CD4-positive, alpha-beta T cell (primary cell): ENCODE measurements at regions not wholly inside any gene's neighbourhood (a gene's known extent, or its start where the extent isn't known, plus 50 kb on each side); places are given as distances from the start of the nearest gene placed in this dataset.

Experiments used
- ATAC-seq: fragments of 200-7000 bp; cut with Tn5 transposase; one replicate; pipeline ENCODE4 v1.10.0; 2022; ENCODE audit warnings: mild to moderate bottlenecking; ENCODE audit not compliant: poor library complexity
- CTCF ChIA-PET: fragments of 350-600 bp; sonication (Branson Sonifier 250); formaldehyde crosslinking; loops from one replicate; lab custom pipeline; 2021; ENCODE audit warnings: antibody characterized with exemption, inconsistent platforms; lab: Charles Lee
- POLR2A ChIA-PET: fragments of 350-600 bp; sonication (Branson Sonifier 250); formaldehyde crosslinking; loops from one replicate; lab custom pipeline; 2021; ENCODE audit warnings: antibody characterized with exemption, inconsistent platforms; lab: Charles Lee
- DNase-seq, 14 experiments: peaks; one replicate each; pipeline ENCODE4 v3.0.0-alpha.2; 2013 to 2020; ENCODE audit warnings: mixed read lengths in 2 of 14
- H3K27ac ChIP-seq, 2 donors: one replicate each; pipeline versions ENCODE4 v1.5.1 to v1.7.0; 2013; ENCODE audit warnings: low read length in 2 of 2, low read depth in 1 of 2, mild to moderate bottlenecking in 1 of 2
- H3K27me3 ChIP-seq, 2 experiments: 1 replicate in 1 of 2; 2 replicates in 1 of 2; pipeline versions ENCODE4 v1.6.1 to v1.7.0; 2013; ENCODE audit warnings: low read length in 2 of 2, control low read depth in 1 of 2, mild to moderate bottlenecking in 1 of 2, moderate library complexity in 1 of 2; ENCODE audit not compliant: insufficient read depth in 2 of 2, control insufficient read depth in 1 of 2
- H3K36me3 ChIP-seq: one replicate; pipeline ENCODE4 v1.6.1; 2013; ENCODE audit warnings: low read length, control low read depth; ENCODE audit not compliant: insufficient read depth
- H3K4me1 ChIP-seq: one replicate; pipeline ENCODE4 v1.6.1; 2013; ENCODE audit warnings: low read length, control low read depth; ENCODE audit not compliant: insufficient read depth
- H3K4me3 ChIP-seq: one replicate; pipeline ENCODE4 v1.5.1; 2013; ENCODE audit warnings: mild to moderate bottlenecking, low read length, moderate library complexity
- H3K9me3 ChIP-seq, 2 experiments: 1 replicate in 1 of 2; 2 replicates in 1 of 2; pipeline versions ENCODE4 v1.6.1 to v1.7.0; 2013; ENCODE audit warnings: low read length in 2 of 2, mild to moderate bottlenecking in 2 of 2, control low read depth in 1 of 2, moderate library complexity in 1 of 2; ENCODE audit not compliant: control insufficient read depth in 1 of 2, insufficient read depth in 1 of 2
- H3K27ac Mint-ChIP-seq: one replicate; pipeline ENCODE4 v1.8.0; 2020; ENCODE audit warnings: mixed read lengths
- H3K27me3 Mint-ChIP-seq: one replicate; pipeline ENCODE4 v1.8.0; 2021; ENCODE audit warnings: mixed read lengths
- H3K36me3 Mint-ChIP-seq: one replicate; pipeline ENCODE4 v1.8.0; 2021; ENCODE audit warnings: low read depth, mixed read lengths
- H3K4me1 Mint-ChIP-seq: one replicate; pipeline ENCODE4 v1.8.0; 2021; ENCODE audit warnings: low read depth, mixed read lengths
- H3K4me3 Mint-ChIP-seq: one replicate; pipeline ENCODE4 v1.8.0; 2020; ENCODE audit warnings: mild to moderate bottlenecking, mixed read lengths
- H3K9me3 Mint-ChIP-seq: one replicate; pipeline ENCODE4 v1.8.0; 2020; ENCODE audit warnings: mixed read lengths
- intact Hi-C, 2 experiments: fragments of 100-400 bp; cut with DNase I in 1 of 2; cut with micrococcal nuclease in 1 of 2; formaldehyde crosslinking; loops; one replicate each; pipeline versions ENCODE4 v1.15.1 to v1.9.0; 2023 to 2025; cut with DNase I, micrococcal nuclease
- TF ChIP-seq, protein P1 (sequence below): fragments of 200-600 bp; IDR thresholded peaks from one replicate; pipeline ENCODE4 v1.8.0; 2022; ENCODE audit warnings: antibody characterized with exemption, mild to moderate bottlenecking

GRCh38 chr14:46490238-46490685 lies 161.3 kb downstream of the RPL10L start:
- POLR2A ChIA-PET = no interaction called here

GRCh38 chr14:46488374-46488773 lies 163.2 kb downstream of the RPL10L start:
- no peaks in the 10 kb centered on the region for H3K27me3 Mint-ChIP-seq
- intact Hi-C loops = no loop called here
- no peaks in the 10 kb centered on the region for H3K36me3 ChIP-seq
- H3K36me3 Mint-ChIP-seq = no peaks in the 10 kb centered on the region
- no peaks in the 10 kb centered on the region for H3K4me1 Mint-ChIP-seq
- H3K4me1 ChIP-seq = no peaks in the 10 kb centered on the region
- H3K27ac ChIP-seq = no peak overlapping the region
- peaks cover 7% of the 10 kb centered on the region for H3K9me3 Mint-ChIP-seq
- POLR2A ChIA-PET = no interaction called here
- no peak overlapping the region for H3K4me3 Mint-ChIP-seq
- no peak overlapping the region for H3K4me3 ChIP-seq
- H3K9me3 ChIP-seq = no peaks in the 10 kb centered on the region
- no peak overlapping the region for H3K27ac Mint-ChIP-seq
- ATAC-seq (no peak), DNase-seq (no peak)
- CTCF ChIA-PET = no interaction called here
- TF ChIP-seq, protein P1, sequence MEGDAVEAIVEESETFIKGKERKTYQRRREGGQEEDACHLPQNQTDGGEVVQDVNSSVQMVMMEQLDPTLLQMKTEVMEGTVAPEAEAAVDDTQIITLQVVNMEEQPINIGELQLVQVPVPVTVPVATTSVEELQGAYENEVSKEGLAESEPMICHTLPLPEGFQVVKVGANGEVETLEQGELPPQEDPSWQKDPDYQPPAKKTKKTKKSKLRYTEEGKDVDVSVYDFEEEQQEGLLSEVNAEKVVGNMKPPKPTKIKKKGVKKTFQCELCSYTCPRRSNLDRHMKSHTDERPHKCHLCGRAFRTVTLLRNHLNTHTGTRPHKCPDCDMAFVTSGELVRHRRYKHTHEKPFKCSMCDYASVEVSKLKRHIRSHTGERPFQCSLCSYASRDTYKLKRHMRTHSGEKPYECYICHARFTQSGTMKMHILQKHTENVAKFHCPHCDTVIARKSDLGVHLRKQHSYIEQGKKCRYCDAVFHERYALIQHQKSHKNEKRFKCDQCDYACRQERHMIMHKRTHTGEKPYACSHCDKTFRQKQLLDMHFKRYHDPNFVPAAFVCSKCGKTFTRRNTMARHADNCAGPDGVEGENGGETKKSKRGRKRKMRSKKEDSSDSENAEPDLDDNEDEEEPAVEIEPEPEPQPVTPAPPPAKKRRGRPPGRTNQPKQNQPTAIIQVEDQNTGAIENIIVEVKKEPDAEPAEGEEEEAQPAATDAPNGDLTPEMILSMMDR = no peak
- no peaks in the 10 kb centered on the region for H3K27me3 ChIP-seq

More at GRCh38 chr14:46490238-46490685, 161.3 kb downstream of the RPL10L start:
- no peak for ATAC-seq
- Histone ChIP-seq H3K27me3 (no peaks in the 10 kb centered on the region), H3K27ac (no peak overlapping the region), H3K9me3 (no peaks in the 10 kb centered on the region), H3K4me1 (no peaks in the 10 kb centered on the region), H3K4me3 (no peak overlapping the region), H3K36me3 (no peaks in the 10 kb centered on the region)
- no peak overlapping the region for H3K27ac Mint-ChIP-seq
- CTCF ChIA-PET = no interaction called here
- no peaks in the 10 kb centered on the region for H3K36me3 Mint-ChIP-seq
- no peaks in the 10 kb centered on the region for H3K27me3 Mint-ChIP-seq
- H3K9me3 Mint-ChIP-seq = peaks cover 8% of the 10 kb centered on the region
- TF ChIP-seq, protein P1 = no peak
- H3K4me1 Mint-ChIP-seq = no peaks in the 10 kb centered on the region
- intact Hi-C loops = no loop called here
- DNase-seq = peak in 1 of 14 experiments; percentile 2
- H3K4me3 Mint-ChIP-seq = no peak overlapping the region

DNA sequence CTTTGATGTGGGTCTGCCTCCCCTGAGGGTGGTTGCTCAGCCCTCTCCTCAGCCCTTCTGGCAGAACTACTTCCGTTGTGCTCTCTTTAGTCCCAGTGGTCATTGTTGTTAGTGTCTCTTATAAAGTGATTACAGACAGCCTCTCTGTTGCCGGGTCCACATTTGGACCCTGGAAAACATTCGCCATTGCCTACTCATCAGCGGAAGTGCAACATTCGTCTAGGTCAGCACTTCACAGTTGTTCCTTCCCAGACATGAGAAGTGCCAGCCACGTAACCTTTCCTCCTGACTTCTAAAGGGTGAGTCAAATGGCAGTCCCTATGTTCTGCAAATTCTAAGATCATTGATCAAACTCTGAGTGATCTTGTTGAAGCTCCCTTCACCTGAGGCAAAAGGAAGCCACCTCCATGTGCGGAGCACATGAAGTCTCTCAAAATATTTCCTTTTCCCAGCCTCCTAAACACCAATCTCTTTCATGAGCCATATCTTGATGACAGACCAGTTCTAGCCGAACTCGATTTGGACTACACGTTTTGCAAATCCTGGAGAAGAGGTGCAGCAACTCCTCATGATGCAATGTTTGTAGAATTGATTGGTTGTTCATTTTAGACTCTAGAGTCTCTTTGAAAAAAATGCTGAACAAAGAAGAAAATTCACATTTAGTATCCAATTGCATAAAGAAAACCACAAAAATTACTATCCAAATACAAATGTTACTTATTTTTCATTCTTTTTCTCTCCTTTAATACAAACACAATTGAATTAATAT lies 163.8 kb downstream of the RPL10L start:
- Histone ChIP-seq H3K36me3 (no peaks in the 10 kb centered on the region), H3K27me3 (no peaks in the 10 kb centered on the region), H3K4me1 (no peaks in the 10 kb centered on the region), H3K4me3 (no peak overlapping the region), H3K9me3 (no peaks in the 10 kb centered on the region), H3K27ac (no peak overlapping the region)
- Mint-ChIP-seq H3K27ac (no peak overlapping the region), H3K4me1 (no peaks in the 10 kb centered on the region), H3K36me3 (no peaks in the 10 kb centered on the region), H3K9me3 (peaks cover 6% of the 10 kb centered on the region), H3K27me3 (no peaks in the 10 kb centered on the region), H3K4me3 (no peak overlapping the region)
- POLR2A ChIA-PET = no interaction called here
- DNase-seq (no peak), ATAC-seq (no peak)
- intact Hi-C loops = no loop called here
- CTCF ChIA-PET = no interaction called here
- TF ChIP-seq, protein P1 = no peak
